ENCODE measurements at regions not wholly inside any gene's neighbourhood (a gene's known extent, or its start where the extent isn't known, plus 50 kb on each side); places are given as distances from the start of the nearest gene placed in this dataset.

- no peak overlapping the region for H3K4me3 Mint-ChIP-seq
- no peak overlapping the region for H3K18ac ChIP-seq (ENCODE audit: insufficient read length, low read depth, low read length)
- no peaks in the 10 kb centered on the region for H3K36me3 Mint-ChIP-seq (ENCODE audit: insufficient read depth in 1 of 3, low read depth in 3 of 3)
- H3K4me1 Mint-ChIP-seq: peaks cover 2 to 6% of the 10 kb centered on the region in 2 experiments; a peak in 2 of 4 replicates
- no peaks in the 10 kb centered on the region for H3K27me3 Mint-ChIP-seq (ENCODE audit: low read depth)
- H3K27ac ChIP-seq (ENCODE audit: insufficient read length, low read depth, low read length): no peak overlapping the region
- no peak overlapping the region for H2AK5ac ChIP-seq (ENCODE audit: insufficient read length, low read length)
- no peak overlapping the region for H4K5ac ChIP-seq (ENCODE audit: insufficient read length, low read depth, low read length)
- H3T11ph ChIP-seq (ENCODE audit: low read length): no peak overlapping the region
- H4K8ac ChIP-seq (replicated peaks; ENCODE audit: insufficient read length, low read depth, low read length): no peak overlapping the region
- H3K4ac ChIP-seq (ENCODE audit: low read depth, low read length): no peak overlapping the region
- no peaks in the 10 kb centered on the region for H4K20me1 ChIP-seq (ENCODE audit: control insufficient read depth, insufficient read depth, insufficient read length)
- H3K9me3 Mint-ChIP-seq: no peaks in the 10 kb centered on the region; a peak in 1 of 5 replicates
- H3K23me2 ChIP-seq (ENCODE audit: insufficient read length, low read depth, low read length, poor library complexity, severe bottlenecking): no peaks in the 10 kb centered on the region
- no peaks in the 10 kb centered on the region for H3K9me3 ChIP-seq (ENCODE audit: control insufficient read depth, low read depth, low read length)
- no peak overlapping the region for H3K56ac ChIP-seq (ENCODE audit: insufficient read length, low read depth, low read length)
- no CpG with 5 or more reads among the region's 19 CpGs for WGBS (ENCODE audit: extremely low coverage, insufficient read length, low lambda C conversion rate)
- H3K14ac ChIP-seq (ENCODE audit: insufficient read depth, low read length): no peak overlapping the region
- no peak overlapping the region for H3K27ac Mint-ChIP-seq
- H3K23ac ChIP-seq (ENCODE audit: insufficient read length, low read depth, low read length): no peak overlapping the region
- H3K9ac ChIP-seq (ENCODE audit: extremely low read depth, insufficient read length, low read length): no peak overlapping the region
- H3K79me1 ChIP-seq (ENCODE audit: insufficient read depth, low read depth, low read length, poor library complexity, severe bottlenecking): no peaks in the 10 kb centered on the region
- no peak for DNase-seq
- no peaks in the 10 kb centered on the region; the same call in 1 of the 2 replicates for H3K4me1 ChIP-seq (ENCODE audit: insufficient read depth, low read length)
- H2BK20ac ChIP-seq (ENCODE audit: low read depth, low read length, poor library complexity, severe bottlenecking): no peak overlapping the region
- H2BK15ac ChIP-seq (ENCODE audit: low read depth, low read length): no peak overlapping the region
- H4K91ac ChIP-seq (ENCODE audit: insufficient read length, low read depth, low read length): no peak overlapping the region
- no peaks in the 10 kb centered on the region for H3K27me3 ChIP-seq (ENCODE audit: insufficient read depth, low read length)
- no peak overlapping the region for H2BK5ac ChIP-seq (ENCODE audit: insufficient read length, low read length)
- TF ChIP-seq CTCF (conservative IDR thresholded peaks at IDR 0.05): no peak
- H3K79me2 ChIP-seq (ENCODE audit: insufficient read depth, low read length): no peaks in the 10 kb centered on the region
- H3K4me2 ChIP-seq (ENCODE audit: insufficient read depth, insufficient read length, low read length): no peak overlapping the region
- H2BK12ac ChIP-seq (ENCODE audit: insufficient read length, low read depth, low read length): no peak overlapping the region
- no peak overlapping the region for H2AFZ ChIP-seq (ENCODE audit: low read length)
- no peak overlapping the region for H2BK120ac ChIP-seq (ENCODE audit: low read depth, low read length, poor library complexity, severe bottlenecking)
These were observed 254.9 kb upstream of the PCDH20 start for GRCh38 chr13:61670384-61671161.
